Superior temporal gyrus (tissue), 1 donor: ENCODE measurements at regions not wholly inside any gene's neighbourhood (a gene's known extent, or its start where the extent isn't known, plus 50 kb on each side); places are given as distances from the start of the nearest gene placed in this dataset.
"Not testable (repeated sequence)": the region's sequence is repeated elsewhere in the genome, so short reads cannot be mapped to it uniquely, and the experiment has no call there.

ENCODE experiments used
- DNase-seq: peaks from one replicate; pipeline ENCODE4 v3.0.0-alpha.2; 2016; ENCODE audit errors: extremely low spot score

GRCh38 chr2:105691947-105692390 is 52.7 kb upstream of the NCK2 start:
- DNase-seq, result no peak

GRCh38 chr2:105690566-105690965 is 54.1 kb upstream of the NCK2 start:
- DNase-seq, result no peak

GRCh38 chr2:105689484-105689883 is 55.2 kb upstream of the NCK2 start:
- no peak for DNase-seq

- DNase-seq, result no peak
Measured at GRCh38 chr2:105688946-105689345, 55.8 kb upstream of the NCK2 start.

GRCh38 chr2:105686588-105686987 is 58.1 kb upstream of the NCK2 start:
- DNase-seq, result no peak

- DNase-seq, result no peak
Measured at GRCh38 chr2:105683011-105683492, 61.7 kb upstream of the NCK2 start.

GRCh38 chr2:105682401-105682800 is 62.3 kb upstream of the NCK2 start:
- peak; percentile 38 for DNase-seq

GRCh38 chr2:105681927-105682326 is 62.8 kb upstream of the NCK2 start:
- DNase-seq, result no peak

- DNase-seq, result no peak
Measured at GRCh38 chr2:105680357-105680756, 64.4 kb upstream of the NCK2 start.

- no peak for DNase-seq
Measured at GRCh38 chr2:105678346-105678745, 66.4 kb upstream of the NCK2 start.

- DNase-seq, result no peak
Measured at GRCh38 chr2:105677901-105678300, 66.8 kb upstream of the NCK2 start.

GRCh38 chr2:105675841-105676240 is 68.9 kb upstream of the NCK2 start:
- DNase-seq, result no peak

GRCh38 chr2:105674859-105675541 is 69.7 kb upstream of the NCK2 start:
- DNase-seq, result no peak

GRCh38 chr2:105674401-105674800 is 70.3 kb upstream of the NCK2 start:
- no peak for DNase-seq

GRCh38 chr2:105671156-105671555 is 73.6 kb upstream of the NCK2 start:
- DNase-seq, result peak; percentile 16

- DNase-seq, result no peak
Measured at GRCh38 chr2:105669384-105669891, 75.3 kb upstream of the NCK2 start.

GRCh38 chr2:105665480-105665879 is 79.2 kb upstream of the NCK2 start:
- DNase-seq, result no peak

GRCh38 chr2:105660489-105660888 is 84.2 kb upstream of the NCK2 start:
- no peak for DNase-seq

- DNase-seq, result not testable (repeated sequence)
Measured at GRCh38 chr2:105655723-105656606, 88.7 kb upstream of the NCK2 start.

GRCh38 chr2:105655244-105655643 is 89.5 kb upstream of the NCK2 start:
- no peak for DNase-seq

GRCh38 chr2:105654474-105655004 is 90.2 kb upstream of the NCK2 start:
- no peak for DNase-seq

- DNase-seq, result no peak
Measured at GRCh38 chr2:105653302-105653701, 91.4 kb upstream of the NCK2 start.
